Femur (tissue), 1 donor: ENCODE measurements at regions not wholly inside any gene's neighbourhood (a gene's known extent, or its start where the extent isn't known, plus 50 kb on each side); places are given as distances from the start of the nearest gene placed in this dataset.
"Not testable (repeated sequence)": the region's sequence is repeated elsewhere in the genome, so short reads cannot be mapped to it uniquely, and the experiment has no call there.

Experiments used
- DNase-seq: peaks from one replicate; pipeline ENCODE4 v3.0.0-alpha.2; 2017

- peak; percentile 52 for DNase-seq
These were observed 148.1 kb downstream of the FAM76B start for GRCh38 chr11:95641495-95641894.

GRCh38 chr11:95638501-95638900 lies 151.1 kb downstream of the FAM76B start:
- DNase-seq, result no peak

- no peak for DNase-seq
These were observed 164.2 kb downstream of the FAM76B start for GRCh38 chr11:95625164-95625900.

DNA sequence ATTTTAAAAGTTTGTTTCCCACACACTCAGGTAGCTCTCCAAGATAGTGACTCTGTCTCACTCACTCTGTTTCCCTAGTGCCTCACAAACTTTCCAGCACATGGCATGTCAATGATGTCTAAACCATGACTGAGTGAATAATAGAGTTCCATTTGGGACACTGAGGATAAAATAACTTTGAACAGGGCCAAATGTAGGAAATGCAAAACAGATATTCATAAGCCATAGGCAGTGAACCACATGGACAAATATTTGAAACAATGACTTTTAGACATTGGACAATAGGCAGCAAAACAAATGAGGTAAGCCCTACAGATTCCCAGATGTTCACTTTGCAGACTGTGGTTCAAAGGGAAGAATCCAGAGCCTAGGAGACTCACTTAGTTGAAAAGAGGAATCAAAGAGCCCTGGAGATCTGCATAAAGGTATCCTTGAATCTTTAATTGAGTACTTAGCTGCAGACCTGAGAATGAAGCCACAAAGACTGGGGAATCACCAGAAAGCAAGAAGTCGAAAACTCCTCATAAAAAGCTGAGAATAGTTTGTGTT lies 173.3 kb downstream of the FAM76B start:
- no peak for DNase-seq

GRCh38 chr11:95611827-95612226 lies 177.8 kb downstream of the FAM76B start:
- DNase-seq, result no peak

GRCh38 chr11:95610185-95610584 lies 179.4 kb downstream of the FAM76B start:
- not testable (repeated sequence) for DNase-seq

DNA sequence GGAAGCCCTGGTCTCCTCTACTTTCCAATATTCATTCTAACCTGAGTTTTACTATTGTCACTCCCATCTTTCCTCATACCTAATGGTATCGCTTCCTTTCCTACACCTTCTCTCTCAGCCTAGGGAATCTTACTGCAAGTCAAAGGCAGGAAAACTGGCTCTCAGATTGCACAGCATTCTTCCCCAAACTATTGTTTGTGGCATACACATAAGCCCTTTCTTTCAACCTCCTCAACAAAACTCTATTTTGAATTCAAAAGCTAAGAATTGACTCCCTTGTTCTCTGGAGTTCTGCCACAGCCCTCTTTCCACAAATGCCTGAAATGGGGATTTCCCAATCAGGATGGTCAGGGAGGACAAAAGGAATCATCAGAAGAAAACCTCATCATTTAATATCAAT lies 181.5 kb downstream of the FAM76B start:
- DNase-seq, result no peak

- DNase-seq, result no peak
These were observed 182.8 kb downstream of the FAM76B start for GRCh38 chr11:95606824-95607223.

GRCh38 chr11:95605271-95605940 lies 184.2 kb downstream of the FAM76B start:
- no peak for DNase-seq

GRCh38 chr11:95599959-95600586 lies 189.5 kb downstream of the FAM76B start:
- DNase-seq, result no peak

DNA sequence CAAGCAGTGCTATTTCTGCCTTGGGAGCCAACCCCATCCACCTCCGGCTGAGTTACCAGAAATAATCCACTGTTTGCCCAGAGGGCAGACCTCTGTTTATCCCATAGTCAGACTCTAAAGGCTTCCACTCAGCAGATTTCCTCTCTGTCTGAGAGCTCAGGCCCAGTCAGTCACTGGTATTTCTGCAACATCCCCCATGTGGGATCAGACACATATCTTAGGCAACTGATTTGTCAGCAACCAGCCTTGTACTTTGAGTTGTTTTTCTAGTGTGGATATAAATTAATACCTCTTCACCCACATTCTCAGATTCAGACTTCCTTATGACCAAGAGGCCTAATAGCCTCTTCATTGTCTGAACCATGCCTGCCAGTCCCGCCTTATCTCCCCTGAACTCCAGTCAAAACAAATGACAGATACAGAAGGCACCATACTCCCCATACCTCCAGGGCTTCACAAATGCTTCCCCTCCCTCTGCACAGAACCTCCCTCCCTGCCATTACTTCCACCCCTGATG lies 193.6 kb downstream of the FAM76B start:
- no peak for DNase-seq

- no peak for DNase-seq
These were observed 194.0 kb downstream of the FAM76B start for GRCh38 chr11:95595541-95595940.

DNA sequence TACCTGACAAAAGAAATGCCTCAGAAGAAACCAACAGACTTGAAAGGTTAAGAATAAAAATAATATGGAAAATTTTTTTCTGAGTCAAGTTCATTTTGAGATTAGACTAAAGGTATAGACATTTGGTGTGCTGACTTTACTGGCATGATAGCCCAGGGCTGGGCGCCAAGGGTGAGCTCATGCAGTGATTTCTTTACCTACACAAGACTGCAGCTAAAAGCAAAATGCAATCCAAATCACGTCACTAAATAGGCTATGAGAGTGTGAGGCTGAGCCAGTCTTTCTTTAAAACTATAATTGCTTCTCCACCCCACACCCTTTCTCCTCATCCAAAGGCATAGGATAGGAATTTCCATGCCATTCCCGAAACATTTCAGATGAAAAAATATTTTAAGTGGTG lies 196.5 kb downstream of the FAM76B start:
- peak; percentile 81 for DNase-seq

GRCh38 chr11:95592471-95592870 lies 197.1 kb downstream of the FAM76B start:
- DNase-seq, result peak; percentile 66

DNA sequence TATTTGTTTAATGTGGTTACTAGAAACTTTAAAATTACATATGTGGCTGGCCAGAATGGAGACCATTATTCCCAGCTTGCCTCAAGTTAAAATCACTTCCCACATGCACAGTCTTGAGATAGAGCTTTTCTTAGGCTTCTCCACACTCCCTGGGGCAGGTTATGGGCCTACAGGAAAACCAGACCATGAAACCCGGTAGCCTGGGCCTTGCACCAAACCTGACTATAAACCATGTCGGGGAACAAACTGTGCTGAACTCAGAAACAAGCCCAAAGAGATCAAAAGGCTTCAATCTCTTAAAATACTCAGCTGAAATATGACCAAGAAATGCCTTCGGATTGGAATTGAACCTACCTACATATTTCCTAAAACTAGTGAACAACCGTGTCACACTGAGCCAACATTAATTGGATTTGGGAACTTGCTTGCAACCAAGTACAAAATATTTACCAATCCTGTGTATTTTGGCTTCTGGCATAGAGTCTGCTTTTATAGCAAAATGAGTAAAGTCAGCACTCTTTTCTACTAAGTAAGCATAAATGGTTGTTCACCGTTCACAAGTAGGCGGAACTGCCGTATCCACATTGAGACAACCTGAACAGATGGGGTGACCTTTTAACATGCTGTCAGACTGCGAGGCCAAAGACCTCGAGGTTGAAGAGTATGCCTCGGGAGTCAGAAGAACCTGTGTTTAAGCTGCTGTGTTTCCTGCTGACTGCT lies 199.5 kb downstream of the FAM76B start:
- DNase-seq, result no peak

DNA sequence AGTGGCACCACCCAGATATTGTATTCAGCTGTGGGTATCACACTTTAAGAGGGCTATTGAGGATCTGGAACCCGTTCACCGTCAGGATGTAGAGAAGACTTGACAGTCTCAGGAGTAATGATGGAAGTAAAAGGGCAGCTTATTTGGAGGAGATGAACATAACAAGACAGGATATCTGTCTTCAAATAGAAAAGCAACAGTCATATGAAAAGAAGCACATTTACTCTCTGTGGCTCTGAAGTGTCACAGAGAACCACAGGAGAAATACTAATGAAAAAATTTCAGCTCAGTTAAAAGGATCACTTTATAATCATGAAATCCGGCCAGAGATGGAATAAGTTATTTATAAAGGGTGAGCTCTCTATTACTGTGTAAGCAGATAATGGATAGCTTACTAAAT lies 200.8 kb downstream of the FAM76B start:
- no peak for DNase-seq

- DNase-seq, result no peak
These were observed 202.9 kb downstream of the FAM76B start for GRCh38 chr11:95586661-95587060.

- no peak for DNase-seq
These were observed 203.4 kb downstream of the FAM76B start for GRCh38 chr11:95586155-95586554.

DNA sequence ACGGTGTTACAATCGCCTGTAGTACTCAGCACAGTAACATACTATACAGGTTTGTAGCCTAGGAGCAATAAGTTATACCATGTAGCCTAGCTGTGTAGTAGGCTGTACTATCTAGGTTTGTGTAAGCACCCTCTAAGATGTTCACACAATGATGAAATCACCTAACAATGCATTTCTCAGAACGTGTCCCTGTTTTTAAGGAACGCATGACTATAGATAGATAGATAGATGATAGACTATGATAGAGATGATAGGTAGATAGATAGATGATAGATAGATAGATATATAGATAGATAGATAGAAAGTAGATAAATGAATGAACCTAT lies 203.9 kb downstream of the FAM76B start:
- no peak for DNase-seq

DNA sequence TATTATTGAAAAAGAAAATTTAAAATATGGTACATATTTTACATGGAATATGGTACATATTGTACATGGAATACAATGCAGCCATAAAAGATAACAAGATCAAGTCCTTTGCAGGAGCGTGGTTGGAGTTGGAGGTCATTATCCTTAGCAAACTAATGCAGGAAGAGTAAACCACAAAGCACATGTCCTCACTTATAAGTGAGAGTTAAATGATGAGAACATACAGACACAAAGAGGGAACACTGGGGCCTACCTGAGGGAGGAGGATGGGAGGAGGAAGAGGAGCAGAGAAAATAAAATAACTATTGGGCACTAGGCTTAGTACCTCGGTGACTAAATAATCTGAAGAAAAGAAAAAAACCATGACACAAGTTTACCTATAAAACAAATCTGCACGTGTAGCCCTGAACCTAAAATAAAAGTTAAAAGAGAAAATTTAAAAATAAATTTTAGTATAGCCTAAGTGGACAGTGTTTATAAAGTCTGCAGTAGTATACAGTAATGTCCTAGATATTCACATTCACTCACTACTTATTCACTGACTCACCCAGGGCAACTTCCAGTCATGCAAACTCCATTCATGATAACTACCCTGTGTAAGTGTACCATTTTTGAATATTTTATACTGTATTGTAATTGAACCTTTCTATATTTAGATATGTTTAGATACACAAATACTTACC lies 204.4 kb downstream of the FAM76B start:
- no peak for DNase-seq

GRCh38 chr11:95584589-95584988 lies 205.0 kb downstream of the FAM76B start:
- DNase-seq, result no peak

DNA sequence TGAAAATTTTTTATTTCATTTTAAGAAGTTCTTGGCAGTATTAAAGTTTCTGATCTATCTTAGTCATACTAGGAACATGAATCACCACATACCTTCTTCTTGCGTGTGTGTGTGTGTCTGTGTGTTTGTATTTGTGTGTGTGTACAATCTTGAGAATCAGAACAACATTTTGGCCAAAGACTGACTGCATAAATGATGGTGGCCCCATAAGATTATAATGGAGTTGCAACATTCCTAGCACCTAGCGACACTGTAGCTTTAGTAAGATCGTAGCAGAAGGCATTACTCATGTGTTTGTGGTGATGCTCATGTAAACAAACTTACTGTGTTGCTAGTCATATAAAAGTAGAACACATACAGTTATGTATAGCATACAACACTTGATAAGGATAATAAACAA lies 205.4 kb downstream of the FAM76B start:
- no peak for DNase-seq
